K562 (cell line): ENCODE measurements at regions not wholly inside any gene's neighbourhood (a gene's known extent, or its start where the extent isn't known, plus 50 kb on each side); places are given as distances from the start of the nearest gene placed in this dataset.

Source experiments
- ATAC-seq: fragments of 200-7000 bp; cut with Tn5 transposase; 3 replicates; pipeline ENCODE4 v1.9.1; 2020; ENCODE audit warnings: moderate library complexity
- BruUV-seq: library from RNA; stranded (reverse); fragments of 400-500 nt; replicated peaks from 2 replicates; lab custom pipeline; 2021; lab: Mats Ljungman, UMichigan
- CTCF ChIA-PET: fragments of 300-600 bp; formaldehyde crosslinking; extraction: SDS; loops from one replicate; lab custom pipeline; 2021; ENCODE audit warnings: low intra/inter-chr PET ratio; lab: Yijun Ruan, JAX
- POLR2A ChIA-PET: fragments of 300-600, 350-650 bp; sonication (Branson Sonifier 250); formaldehyde crosslinking; extraction: SDS; loops from one replicate; lab custom pipeline; 2021; ENCODE audit warnings: antibody characterized with exemption, inconsistent platforms; lab: Yijun Ruan, JAX
- DNase-seq, 4 experiments: peaks; one replicate each; pipeline versions ENCODE4 v3.0.0 to v3.0.0-alpha.2; 2011 to 2018; ENCODE audit warnings: low spot score in 3 of 4, mixed read lengths in 3 of 4; ENCODE audit errors: extremely low read depth in 1 of 4
- FAIRE-seq: peaks from 2 replicates; lab custom pipeline; 2011; peaks lifted over from hg19 to GRCh38; lab: Jason Lieb, UNC
- H2AFZ ChIP-seq: 2 replicates; pipeline ENCODE4 v1.6.0; 2011; ENCODE audit warnings: low read depth, low read length, control low read depth, inconsistent platforms
- H3K27ac ChIP-seq: fragments of 200-600 bp; 3 replicates; pipeline ENCODE4 v1.8.0; 2011; ENCODE audit warnings: low read depth, mild to moderate bottlenecking, control low read depth, inconsistent platforms, low read length, moderate library complexity, mixed read lengths; ENCODE audit errors: extremely low read depth
- H3K27me3 ChIP-seq, 2 experiments: fragments of 300-600 bp in 1 of 2; 2 replicates in 1 of 2; 3 replicates in 1 of 2; pipeline versions ENCODE4 v1.6.0 to v1.8.0; 2011; ENCODE audit warnings: inconsistent platforms in 2 of 2, low read length in 2 of 2, mild to moderate bottlenecking in 1 of 2, mixed read lengths in 1 of 2, moderate library complexity in 1 of 2; ENCODE audit not compliant: control insufficient read depth in 2 of 2, insufficient read depth in 2 of 2
- H3K36me3 ChIP-seq: fragments of 300-600 bp; 3 replicates; pipeline ENCODE4 v1.8.0; 2011; ENCODE audit warnings: mild to moderate bottlenecking, low read length, inconsistent platforms; ENCODE audit not compliant: control insufficient read depth, insufficient read depth
- H3K4me1 ChIP-seq, 2 experiments: fragments of 200-600 bp in 1 of 2; replicated peaks in 1 of 2; 2 replicates in 1 of 2; 3 replicates in 1 of 2; pipeline versions ENCODE4 v1.5.1 to v1.8.0; 2011; ENCODE audit warnings: inconsistent platforms in 2 of 2, low read length in 2 of 2, mild to moderate bottlenecking in 1 of 2, mixed read lengths in 1 of 2, moderate library complexity in 1 of 2; ENCODE audit not compliant: control insufficient read depth in 2 of 2, insufficient read depth in 2 of 2
- H3K4me2 ChIP-seq: 2 replicates; pipeline ENCODE4 v1.6.1; 2011; ENCODE audit warnings: low read length, control low read depth, inconsistent platforms, mixed read lengths; ENCODE audit not compliant: insufficient read depth
- H3K4me3 ChIP-seq: fragments of 200-600 bp; sonication (generic), shearing (Covaris generic); 2 replicates; pipeline ENCODE4 v1.5.1; 2016; ENCODE audit warnings: control low read depth, inconsistent platforms
- H3K79me2 ChIP-seq: fragments of 200-600 bp; 3 replicates; pipeline ENCODE4 v1.8.0; 2011; ENCODE audit warnings: low read length, inconsistent platforms; ENCODE audit not compliant: control insufficient read depth, insufficient read depth
- H3K9ac ChIP-seq, 2 experiments: 2 replicates each; pipeline versions ENCODE4 v1.6.0 to v1.6.1; 2011; ENCODE audit warnings: low read depth in 2 of 2, low read length in 2 of 2, control low read depth in 1 of 2, inconsistent platforms in 1 of 2, mild to moderate bottlenecking in 1 of 2, mixed read lengths in 1 of 2; ENCODE audit not compliant: insufficient read depth in 1 of 2
- H3K9me1 ChIP-seq: one replicate; pipeline ENCODE4 v1.6.0; 2011; ENCODE audit warnings: inconsistent platforms, mild to moderate bottlenecking, low read length, moderate library complexity; ENCODE audit not compliant: control insufficient read depth, insufficient read depth
- H3K9me3 ChIP-seq: replicated peaks from 2 replicates; pipeline ENCODE4 v1.5.1; 2011; ENCODE audit warnings: low read depth, low read length, inconsistent platforms; ENCODE audit not compliant: control insufficient read depth, insufficient read depth
- H4K20me1 ChIP-seq: replicated peaks from 2 replicates; pipeline ENCODE4 v1.6.1; 2011; ENCODE audit warnings: low read length, inconsistent platforms, mixed read lengths; ENCODE audit not compliant: control insufficient read depth, insufficient read depth
- DPF2 ChIP-seq: fragments of 450-650 bp; IDR thresholded peaks from 2 replicates; pipeline ENCODE4 v1.6.1; 2016
- FOXK1 ChIP-seq: sonication (generic); formaldehyde crosslinking; IDR thresholded peaks from 2 replicates; pipeline ENCODE4 v1.8.0; 2022; ENCODE audit warnings: missing genetic modification reagents, mild to moderate bottlenecking, borderline replicate concordance
- HEY1 ChIP-seq: fragments of 250-450 bp; sonication (Bioruptor Pico); IDR thresholded peaks from 2 replicates; pipeline ENCODE4 v1.5.0; 2020; ENCODE audit warnings: mild to moderate bottlenecking, moderate library complexity, borderline replicate concordance
- HIVEP1 ChIP-seq: fragments of 250-450 bp; sonication (Bioruptor Pico); IDR thresholded peaks from 2 replicates; pipeline ENCODE4 v1.4.0; 2020; ENCODE audit warnings: mild to moderate bottlenecking
- MGA ChIP-seq: fragments of 450-650 bp; IDR thresholded peaks from 2 replicates; pipeline ENCODE4 v1.6.1; 2016; ENCODE audit warnings: mild to moderate bottlenecking, moderate library complexity
- NELFE ChIP-seq: IDR thresholded peaks from 2 replicates; pipeline ENCODE4 v1.6.1; 2011; ENCODE audit warnings: mild to moderate bottlenecking; ENCODE audit not compliant: insufficient read depth, insufficient read length
- NFXL1 ChIP-seq: fragments of 450-650 bp; formaldehyde crosslinking; IDR thresholded peaks from 2 replicates; pipeline ENCODE4 v1.4.0; 2021; ENCODE audit warnings: mild to moderate bottlenecking
- ZNF699 ChIP-seq: fragments of 250-450 bp; sonication (Bioruptor Pico); IDR thresholded peaks from 2 replicates; pipeline ENCODE4 v1.8.0; 2021; ENCODE audit warnings: mild to moderate bottlenecking, moderate library complexity; ENCODE audit not compliant: insufficient replicate concordance
- WGBS: fragments of 100-300 bp; shearing (Covaris generic); methylation state at CpG from one replicate; pipeline ENCODE4 v1.1.6; 2016; ENCODE audit warnings: low coverage, mixed read lengths; ENCODE audit not compliant: insufficient coverage; ENCODE audit errors: missing lambda C conversion rate; 5-methylcytosine and 5-hydroxymethylcytosine counted together
- in situ Hi-C: fragments of 300-500 bp; cut with MboI; formaldehyde crosslinking; loops from 4 replicates; pipeline ENCODE4 v1.15.0; 2018; ENCODE audit warnings: inconsistent platforms, mixed read lengths
- intact Hi-C: fragments of 100-400 bp; cut with micrococcal nuclease; formaldehyde crosslinking; loops from 2 replicates; pipeline ENCODE4 v1.14.2; 2022

- TF ChIP-seq HIVEP1 (CRISPR knock-in tag) (no peak), MGA (no peak), NELFE (no peak), ZNF699 (no peak), DPF2 (no peak), HEY1 (CRISPR knock-in tag) (no peak), NFXL1 (CRISPR knock-in tag) (no peak), FOXK1 (no peak)
- TF ChIP-seq, all 486 proteins: peak for 0
- DNase-seq = no peak
- POLR2A ChIA-PET = no interaction called here
Measured at GRCh38 chr5:52427615-52428014, 360.1 kb upstream of the ITGA1 start.

More at GRCh38 chr5:52427615-52428014, 360.1 kb upstream of the ITGA1 start:
- Histone ChIP-seq H4K20me1 (no peaks in the 10 kb centered on the region), H3K9me3 (no peaks in the 10 kb centered on the region), H3K4me3 (no peak overlapping the region), H3K9me1 (no peaks in the 10 kb centered on the region), H3K79me2 (no peaks in the 10 kb centered on the region), H3K4me1 (no peaks in the 10 kb centered on the region), H3K27me3 (no peaks in the 10 kb centered on the region), H3K4me2 (no peak overlapping the region), H2AFZ (no peak overlapping the region), H3K27ac (no peak overlapping the region), H3K36me3 (no peaks in the 10 kb centered on the region), H3K9ac (no peak overlapping the region)
- CTCF ChIA-PET = no interaction called here
- no peak for ATAC-seq
- WGBS = 3% methylated on average over 4 of the region's 4 CpGs
- FAIRE-seq = no peak
- BruUV-seq = no TSS peak
- in situ Hi-C loops (no loop called here), intact Hi-C loops (no loop called here)
